ENCODE measurements at regions not wholly inside any gene's neighbourhood (a gene's known extent, or its start where the extent isn't known, plus 50 kb on each side); places are given as distances from the start of the nearest gene placed in this dataset.

- intact Hi-C loops (cut with micrococcal nuclease), result no loop called here
- ATAC-seq (no peak), DNase-seq (ENCODE audit: low read depth, low spot score) (no peak)
- Histone ChIP-seq H3K4me2 (ENCODE audit: low read length) (no peak overlapping the region), H4K20me1 (ENCODE audit: insufficient read depth) (no peaks in the 10 kb centered on the region), H3K79me2 (ENCODE audit: insufficient read depth, low read length) (no peaks in the 10 kb centered on the region), H3K9ac (ENCODE audit: low read length) (no peak overlapping the region), H3K9me2 (ENCODE audit: insufficient read depth) (no peaks in the 10 kb centered on the region), H3K4me3 (replicated peaks in 1 of 2; ENCODE audit: low read depth in 1 of 2, low read length in 2 of 2) (no peak overlapping the region), H3K27me3 (ENCODE audit: insufficient read depth, low read length) (peaks cover 21% of the 10 kb centered on the region; the same call in 1 of the 2 replicates), H3K27ac (ENCODE audit: low read depth, low read length) (no peak overlapping the region), H3K36me3 (ENCODE audit: control insufficient read depth in 1 of 2, insufficient read depth in 2 of 2, low read length in 2 of 2) (no peaks in the 10 kb centered on the region), H3K4me1 (ENCODE audit: control insufficient read depth in 1 of 2, insufficient read depth in 2 of 2, low read length in 2 of 2) (no peaks in the 10 kb centered on the region), H2AFZ (ENCODE audit: low read depth, low read length, poor library complexity, severe bottlenecking) (no peak overlapping the region), H3K9me3 (ENCODE audit: control insufficient read depth in 1 of 2, insufficient read depth in 1 of 2, low read depth in 1 of 2, low read length in 2 of 2) (no peaks in the 10 kb centered on the region)
- CTCF ChIA-PET, result no interaction called here
- no peak for TF ChIP-seq CEBPB (IDR thresholded peaks at IDR 0.05; ENCODE audit: low read depth)
- TF ChIP-seq FOSL1 (IDR thresholded peaks at IDR 0.05; ENCODE audit: low read depth), result no peak
- TF ChIP-seq SIN3A (IDR thresholded peaks at IDR 0.05; ENCODE audit: low read depth), result no peak
- no peak for TF ChIP-seq ELF1 (IDR thresholded peaks at IDR 0.05; ENCODE audit: borderline replicate concordance, low read depth)
- no peak for TF ChIP-seq ZFX (IDR thresholded peaks at IDR 0.05)
- TF ChIP-seq YY1 (IDR thresholded peaks at IDR 0.05; ENCODE audit: extremely low read depth, insufficient replicate concordance, low read depth, low read length), result no peak
- no peak for TF ChIP-seq EGR1 (IDR thresholded peaks at IDR 0.05; ENCODE audit: low read depth)
- TF ChIP-seq SP1 (IDR thresholded peaks at IDR 0.05; ENCODE audit: low read depth), result no peak
- TF ChIP-seq TCF7L2 (IDR thresholded peaks at IDR 0.05; ENCODE audit: borderline replicate concordance, extremely low read depth, insufficient read depth, insufficient read length), result no peak
- TF ChIP-seq POLR2AphosphoS5 (IDR thresholded peaks at IDR 0.05; ENCODE audit: low read depth, low read length), result no peak
- no peak for TF ChIP-seq POLR2A (IDR thresholded peaks at IDR 0.05; ENCODE audit: borderline replicate concordance, extremely low read depth, insufficient read depth, insufficient read length)
- TF ChIP-seq EZH2phosphoT487 (IDR thresholded peaks at IDR 0.05; ENCODE audit: borderline replicate concordance), result no peak
- no peak for TF ChIP-seq RAD21 (IDR thresholded peaks at IDR 0.05; ENCODE audit: low read depth)
- no peak for TF ChIP-seq CTCF (IDR thresholded peaks at IDR 0.05 in 2 of 3, conservative IDR thresholded peaks at IDR 0.05 in 1 of 3; ENCODE audit: borderline replicate concordance in 1 of 3, insufficient read depth in 1 of 3, low read depth in 2 of 3, low read length in 2 of 3)
- no peak for TF ChIP-seq ZNF274 (IDR thresholded peaks at IDR 0.05; ENCODE audit: low read depth, low read length)
- TF ChIP-seq CBX3 (IDR thresholded peaks at IDR 0.05; ENCODE audit: low read depth), result no peak
- no TSS peak for BruUV-seq (replicated peaks)
- RAD21 ChIA-PET (ENCODE audit: low non-redundant PET in 1 of 2, low total read pairs in 2 of 2, uncharacterized antibody in 2 of 2, unreplicated experiment in 2 of 2), result no interaction called here
- POLR2A ChIA-PET, result no interaction called here
These were observed 233.1 kb downstream of the C1orf94 start for GRCh38 chr1:34409689-34410229.

Data from HCT116 (cell line).